ENCODE measurements at regions not wholly inside any gene's neighbourhood (a gene's known extent, or its start where the extent isn't known, plus 50 kb on each side); places are given as distances from the start of the nearest gene placed in this dataset.

DNA sequence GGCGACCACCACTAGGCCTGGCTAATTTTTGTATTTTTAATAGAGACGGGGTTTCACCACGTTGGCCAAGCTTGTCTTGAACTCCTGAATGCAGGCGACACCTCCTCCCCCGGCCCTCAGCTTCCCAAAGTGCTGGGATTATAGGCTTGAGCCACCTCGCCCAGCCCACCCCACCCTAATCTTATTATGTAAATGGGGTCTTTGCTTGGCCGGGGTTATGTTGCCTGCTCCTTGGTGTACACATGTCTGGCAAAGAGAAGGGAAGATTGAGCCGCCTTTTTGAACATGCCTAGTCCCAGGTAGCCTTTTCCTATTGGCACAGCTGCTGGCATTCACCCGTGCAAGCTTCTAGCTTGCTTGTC, 106.8 kb downstream of the KCTD15 start:
- Histone ChIP-seq H4K20me1 (ENCODE audit: insufficient read depth, low read length) (no peaks in the 10 kb centered on the region), H2AFZ (ENCODE audit: low read length) (no peak overlapping the region), H3K4me3 (ENCODE audit: low read depth, low read length, poor library complexity, severe bottlenecking) (no peak overlapping the region), H3K4me1 (ENCODE audit: insufficient read depth, low read length, poor library complexity, severe bottlenecking) (no peaks in the 10 kb centered on the region), H3K27ac (ENCODE audit: low read depth, low read length, poor library complexity, severe bottlenecking) (no peak overlapping the region), H3K9me3 (ENCODE audit: low read length) (peaks cover 9% of the 10 kb centered on the region), H3K36me3 (ENCODE audit: insufficient read depth, low read length) (no peaks in the 10 kb centered on the region), H3K79me2 (ENCODE audit: insufficient read depth, low read depth, low read length) (no peaks in the 10 kb centered on the region), H3K4me2 (ENCODE audit: low read length) (no peak overlapping the region), H3K9me2 (ENCODE audit: insufficient read depth, low read length) (no peaks in the 10 kb centered on the region)
- CTCF ChIA-PET (ENCODE audit: unreplicated experiment): no interaction called here
- TF ChIP-seq, protein P1, sequence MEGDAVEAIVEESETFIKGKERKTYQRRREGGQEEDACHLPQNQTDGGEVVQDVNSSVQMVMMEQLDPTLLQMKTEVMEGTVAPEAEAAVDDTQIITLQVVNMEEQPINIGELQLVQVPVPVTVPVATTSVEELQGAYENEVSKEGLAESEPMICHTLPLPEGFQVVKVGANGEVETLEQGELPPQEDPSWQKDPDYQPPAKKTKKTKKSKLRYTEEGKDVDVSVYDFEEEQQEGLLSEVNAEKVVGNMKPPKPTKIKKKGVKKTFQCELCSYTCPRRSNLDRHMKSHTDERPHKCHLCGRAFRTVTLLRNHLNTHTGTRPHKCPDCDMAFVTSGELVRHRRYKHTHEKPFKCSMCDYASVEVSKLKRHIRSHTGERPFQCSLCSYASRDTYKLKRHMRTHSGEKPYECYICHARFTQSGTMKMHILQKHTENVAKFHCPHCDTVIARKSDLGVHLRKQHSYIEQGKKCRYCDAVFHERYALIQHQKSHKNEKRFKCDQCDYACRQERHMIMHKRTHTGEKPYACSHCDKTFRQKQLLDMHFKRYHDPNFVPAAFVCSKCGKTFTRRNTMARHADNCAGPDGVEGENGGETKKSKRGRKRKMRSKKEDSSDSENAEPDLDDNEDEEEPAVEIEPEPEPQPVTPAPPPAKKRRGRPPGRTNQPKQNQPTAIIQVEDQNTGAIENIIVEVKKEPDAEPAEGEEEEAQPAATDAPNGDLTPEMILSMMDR (conservative IDR thresholded peaks at IDR 0.05; ENCODE audit: low read length): no peak
- TF ChIP-seq EZH2phosphoT487 (IDR thresholded peaks at IDR 0.05; ENCODE audit: borderline replicate concordance, low read depth, low read length): no peak
- no peak for DNase-seq (ENCODE audit: low spot score)
- POLR2A ChIA-PET: no interaction called here
- no TSS peak for BruUV-seq (replicated peaks)
- intact Hi-C loops (cut with micrococcal nuclease; ENCODE audit: unreplicated experiment): no loop called here

DNA sequence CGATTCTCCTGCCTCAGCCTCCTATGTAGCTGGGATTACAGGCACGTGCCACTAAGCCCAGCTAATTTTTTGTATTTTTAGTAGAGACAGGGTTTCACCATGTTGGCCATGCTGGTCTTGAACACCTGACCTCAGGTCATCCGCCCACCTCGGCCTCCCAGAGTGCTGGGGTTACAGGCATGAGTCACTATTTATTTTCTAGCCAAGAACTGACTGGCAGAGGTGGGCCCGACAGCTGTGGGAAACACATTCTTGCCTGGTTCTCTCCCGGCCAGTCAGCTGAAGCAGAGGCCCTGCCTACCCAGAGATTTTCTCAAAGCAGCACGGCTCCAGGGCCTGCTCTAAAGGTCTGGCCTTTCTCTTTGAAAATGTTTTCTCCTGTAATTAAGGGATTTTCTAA, 108.0 kb downstream of the KCTD15 start:
- no peak overlapping the region for H3K4me3 ChIP-seq (ENCODE audit: low read depth, low read length, poor library complexity, severe bottlenecking)
- no peaks in the 10 kb centered on the region for H4K20me1 ChIP-seq (ENCODE audit: insufficient read depth, low read length)
- H3K9me2 ChIP-seq (ENCODE audit: insufficient read depth, low read length): no peaks in the 10 kb centered on the region
- no peaks in the 10 kb centered on the region for H3K36me3 ChIP-seq (ENCODE audit: insufficient read depth, low read length)
- DNase-seq (ENCODE audit: low spot score): no peak
- H3K9me3 ChIP-seq (ENCODE audit: low read length): no peaks in the 10 kb centered on the region
- POLR2A ChIA-PET: no interaction called here
- CTCF ChIA-PET (ENCODE audit: unreplicated experiment): no interaction called here
- H3K4me1 ChIP-seq (ENCODE audit: insufficient read depth, low read length, poor library complexity, severe bottlenecking): no peaks in the 10 kb centered on the region
- intact Hi-C loops (cut with micrococcal nuclease; ENCODE audit: unreplicated experiment): no loop called here
- H3K27ac ChIP-seq (ENCODE audit: low read depth, low read length, poor library complexity, severe bottlenecking): no peak overlapping the region
- no peak for TF ChIP-seq EZH2phosphoT487 (IDR thresholded peaks at IDR 0.05; ENCODE audit: borderline replicate concordance, low read depth, low read length)
- TF ChIP-seq, protein P1 (conservative IDR thresholded peaks at IDR 0.05; ENCODE audit: low read length): no peak
- BruUV-seq (replicated peaks): no TSS peak
- no peak overlapping the region for H2AFZ ChIP-seq (ENCODE audit: low read length)
- H3K79me2 ChIP-seq (ENCODE audit: insufficient read depth, low read depth, low read length): no peaks in the 10 kb centered on the region
- no peak overlapping the region for H3K4me2 ChIP-seq (ENCODE audit: low read length)

- no peaks in the 10 kb centered on the region for H3K9me3 ChIP-seq (ENCODE audit: low read length)
- no peaks in the 10 kb centered on the region for H4K20me1 ChIP-seq (ENCODE audit: insufficient read depth, low read length)
- TF ChIP-seq, protein P1 (conservative IDR thresholded peaks at IDR 0.05; ENCODE audit: low read length): no peak
- TF ChIP-seq EZH2phosphoT487 (IDR thresholded peaks at IDR 0.05; ENCODE audit: borderline replicate concordance, low read depth, low read length): no peak
- no peak for DNase-seq (ENCODE audit: low spot score)
- BruUV-seq (replicated peaks): no TSS peak
- H2AFZ ChIP-seq (ENCODE audit: low read length): no peak overlapping the region
- no peaks in the 10 kb centered on the region for H3K36me3 ChIP-seq (ENCODE audit: insufficient read depth, low read length)
- no peak overlapping the region for H3K4me2 ChIP-seq (ENCODE audit: low read length)
- no peak overlapping the region for H3K4me3 ChIP-seq (ENCODE audit: low read depth, low read length, poor library complexity, severe bottlenecking)
- ChIA-PET CTCF (ENCODE audit: unreplicated experiment) (no interaction called here), POLR2A (no interaction called here)
- H3K4me1 ChIP-seq (ENCODE audit: insufficient read depth, low read length, poor library complexity, severe bottlenecking): no peaks in the 10 kb centered on the region
- no peak overlapping the region for H3K27ac ChIP-seq (ENCODE audit: low read depth, low read length, poor library complexity, severe bottlenecking)
- intact Hi-C loops (cut with micrococcal nuclease; ENCODE audit: unreplicated experiment): no loop called here
- no peaks in the 10 kb centered on the region for H3K79me2 ChIP-seq (ENCODE audit: insufficient read depth, low read depth, low read length)
- H3K9me2 ChIP-seq (ENCODE audit: insufficient read depth, low read length): no peaks in the 10 kb centered on the region
Observed at GRCh38 chr19:33905473-33905936, 108.8 kb downstream of the KCTD15 start.

Data from OCI-LY7 (cell line).